Neural progenitor cell (in vitro differentiated cells): ENCODE measurements at regions not wholly inside any gene's neighbourhood (a gene's known extent, or its start where the extent isn't known, plus 50 kb on each side); places are given as distances from the start of the nearest gene placed in this dataset.

Source experiments
- DNase-seq: peaks from one replicate; pipeline ENCODE4 v3.0.0-alpha.2; 2016; ENCODE audit warnings: low spot score
- H2AFZ ChIP-seq: fragments of 200-600 bp; sonication (generic); replicated peaks from 2 replicates; pipeline ENCODE4 v1.6.1; 2016; ENCODE audit warnings: antibody characterized with exemption
- H3F3A ChIP-seq: fragments of 200-600 bp; sonication (generic); 2 replicates; pipeline ENCODE4 v1.6.1; 2016; ENCODE audit warnings: antibody characterized with exemption, low read depth
- H3K27ac ChIP-seq: fragments of 200-600 bp; sonication (generic); 2 replicates; pipeline ENCODE4 v1.5.1; 2016; ENCODE audit warnings: mild to moderate bottlenecking
- H3K27me3 ChIP-seq: fragments of 200-600 bp; sonication (generic); 2 replicates; pipeline ENCODE4 v1.6.1; 2016; ENCODE audit warnings: mild to moderate bottlenecking, moderate library complexity
- H3K36me3 ChIP-seq: fragments of 200-600 bp; sonication (generic); 2 replicates; pipeline ENCODE4 v1.5.1; 2016
- H3K4me1 ChIP-seq: fragments of 200-600 bp; sonication (generic); 2 replicates; pipeline ENCODE4 v1.6.1; 2016; ENCODE audit warnings: mixed run types
- H3K4me2 ChIP-seq: fragments of 200-600 bp; sonication (generic); 2 replicates; pipeline ENCODE4 v1.6.1; 2016
- H3K4me3 ChIP-seq: fragments of 200-600 bp; sonication (generic); 2 replicates; pipeline ENCODE4 v1.5.1; 2016
- H3K79me2 ChIP-seq: fragments of 200-600 bp; sonication (generic); 2 replicates; pipeline ENCODE4 v1.6.1; 2016; ENCODE audit warnings: low read depth
- H3K9ac ChIP-seq: fragments of 200-600 bp; sonication (generic); 2 replicates; pipeline ENCODE4 v1.6.1; 2016
- H3K9me3 ChIP-seq: fragments of 200-600 bp; sonication (generic); 2 replicates; pipeline ENCODE4 v1.5.1; 2016; ENCODE audit warnings: low read depth
- H4K20me1 ChIP-seq: fragments of 200-600 bp; sonication (generic); 2 replicates; pipeline ENCODE4 v1.6.1; 2016; ENCODE audit warnings: low read depth
- H3K27ac Mint-ChIP-seq: 3 replicates; pipeline ENCODE4 v1.8.0; 2021; ENCODE audit warnings: mixed read lengths
- H3K27me3 Mint-ChIP-seq: 2 replicates; pipeline ENCODE4 v1.8.0; 2022; ENCODE audit warnings: low read depth, mild to moderate bottlenecking, inconsistent platforms, moderate library complexity, mixed read lengths; ENCODE audit not compliant: insufficient read depth
- H3K36me3 Mint-ChIP-seq: 3 replicates; pipeline ENCODE4 v1.8.0; 2021; ENCODE audit warnings: mixed read lengths
- H3K4me1 Mint-ChIP-seq: 3 replicates; pipeline ENCODE4 v1.8.0; 2021; ENCODE audit warnings: mixed read lengths
- H3K4me3 Mint-ChIP-seq: 3 replicates; pipeline ENCODE4 v1.8.0; 2021; ENCODE audit warnings: mild to moderate bottlenecking, moderate library complexity, mixed read lengths
- H3K9me3 Mint-ChIP-seq: 3 replicates; pipeline ENCODE4 v1.8.0; 2020; ENCODE audit warnings: mixed read lengths
- CTCF ChIP-seq: fragments of 200-600 bp; sonication (generic); IDR thresholded peaks from 2 replicates; pipeline ENCODE4 v1.5.1; 2017; ENCODE audit warnings: antibody characterized with exemption, mild to moderate bottlenecking
- EZH2 ChIP-seq: fragments of 200-600 bp; sonication (generic); IDR thresholded peaks from 2 replicates; pipeline ENCODE4 v1.6.1; 2017; ENCODE audit warnings: antibody characterized with exemption, mild to moderate bottlenecking, moderate library complexity
- EZH2phosphoT487 ChIP-seq: fragments of 200-600 bp; sonication (generic); IDR thresholded peaks from 2 replicates; pipeline ENCODE4 v1.6.1; 2017; ENCODE audit warnings: antibody characterized with exemption

DNA sequence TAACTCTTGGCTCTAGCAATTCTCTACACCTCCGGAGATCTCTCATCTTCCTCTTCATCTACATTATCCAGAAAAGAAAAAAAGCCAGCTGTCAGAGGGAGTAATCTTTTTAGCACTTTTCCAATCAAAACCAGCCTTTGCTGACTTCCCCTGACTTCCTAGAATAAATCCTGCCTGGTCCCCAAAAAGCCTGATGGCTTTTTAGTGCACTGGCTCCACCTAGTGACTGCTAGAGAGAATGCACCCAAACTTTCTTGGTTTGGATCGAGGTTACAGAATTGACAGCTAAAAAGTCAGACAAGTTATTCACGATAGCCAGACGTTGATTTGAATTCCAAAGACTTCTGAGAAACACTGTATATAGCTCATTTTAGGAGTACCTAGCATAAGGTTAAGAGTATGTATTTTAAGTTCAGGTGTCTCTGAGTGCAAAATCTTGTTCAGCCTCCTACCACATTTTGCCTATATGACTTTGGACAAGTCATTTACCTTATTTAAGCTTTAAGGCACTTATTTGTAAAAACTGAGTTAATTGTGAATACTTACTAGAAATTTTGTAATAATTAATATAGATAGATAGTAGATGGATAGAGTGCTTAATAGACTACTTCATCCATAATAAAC, 185.7 kb upstream of the GRIN2B start:
- Mint-ChIP-seq H3K4me3 (no peak overlapping the region), H3K36me3 (no peaks in the 10 kb centered on the region), H3K4me1 (peaks cover 6% of the 10 kb centered on the region), H3K27me3 (peaks cover 3% of the 10 kb centered on the region), H3K9me3 (peaks cover 5% of the 10 kb centered on the region), H3K27ac (no peak overlapping the region)
- Histone ChIP-seq H3K79me2 (no peaks in the 10 kb centered on the region), H3K27ac (no peak overlapping the region), H3F3A (no peaks in the 10 kb centered on the region), H3K4me3 (no peak overlapping the region), H3K27me3 (no peaks in the 10 kb centered on the region), H3K4me2 (no peak overlapping the region), H3K9ac (no peak overlapping the region), H3K36me3 (no peaks in the 10 kb centered on the region), H4K20me1 (no peaks in the 10 kb centered on the region), H2AFZ (peak overlapping the region; percentile 59), H3K9me3 (no peaks in the 10 kb centered on the region), H3K4me1 (no peaks in the 10 kb centered on the region)
- DNase-seq, result peak; percentile 71
- TF ChIP-seq EZH2, result no peak
- TF ChIP-seq EZH2phosphoT487, result no peak
- TF ChIP-seq CTCF, result peak; percentile 99

- H3K79me2 ChIP-seq, result no peaks in the 10 kb centered on the region
- no peak overlapping the region for H3K4me3 ChIP-seq
- Mint-ChIP-seq H3K4me1 (peaks cover 9% of the 10 kb centered on the region), H3K36me3 (no peaks in the 10 kb centered on the region), H3K9me3 (peaks cover 5% of the 10 kb centered on the region), H3K27me3 (no peaks in the 10 kb centered on the region), H3K27ac (peak overlapping the region; percentile 37), H3K4me3 (no peak overlapping the region)
- H3K9me3 ChIP-seq, result no peaks in the 10 kb centered on the region
- H3K27ac ChIP-seq, result no peak overlapping the region
- TF ChIP-seq CTCF (no peak), EZH2 (no peak), EZH2phosphoT487 (no peak)
- no peak overlapping the region for H3K9ac ChIP-seq
- no peaks in the 10 kb centered on the region for H3K36me3 ChIP-seq
- no peaks in the 10 kb centered on the region for H3F3A ChIP-seq
- DNase-seq, result no peak
- no peaks in the 10 kb centered on the region for H3K27me3 ChIP-seq
- no peak overlapping the region for H3K4me2 ChIP-seq
- peaks cover 3% of the 10 kb centered on the region for H3K4me1 ChIP-seq
- no peak overlapping the region for H2AFZ ChIP-seq
- H4K20me1 ChIP-seq, result no peaks in the 10 kb centered on the region
Observed at GRCh38 chr12:14169281-14169680, 187.9 kb upstream of the GRIN2B start.

DNA sequence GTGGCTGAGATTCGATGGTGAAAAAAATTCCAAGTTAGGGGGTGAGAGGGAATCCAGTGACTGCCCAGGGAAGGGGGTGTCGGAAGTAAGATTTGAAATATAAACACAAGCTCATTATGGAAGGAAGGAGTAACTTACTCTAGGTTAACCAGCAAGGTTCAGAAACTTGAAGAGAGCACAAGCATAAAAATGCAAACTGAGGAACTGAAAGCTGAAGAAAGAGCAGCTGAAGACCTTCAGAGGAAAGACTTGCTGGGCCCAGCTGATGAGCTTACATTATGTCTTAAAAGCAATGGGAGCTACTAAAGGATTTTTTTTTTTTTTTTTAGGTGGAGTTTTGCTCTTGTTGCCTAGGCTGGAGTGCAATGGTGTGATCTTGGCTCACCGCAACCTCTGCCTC, 189.7 kb upstream of the GRIN2B start:
- H3K9ac ChIP-seq, result no peak overlapping the region
- Mint-ChIP-seq H3K9me3 (peaks cover 5% of the 10 kb centered on the region), H3K27me3 (no peaks in the 10 kb centered on the region), H3K36me3 (no peaks in the 10 kb centered on the region), H3K4me1 (peaks cover 21% of the 10 kb centered on the region), H3K27ac (no peak overlapping the region), H3K4me3 (no peak overlapping the region)
- H3K4me3 ChIP-seq, result no peak overlapping the region
- no peak overlapping the region for H2AFZ ChIP-seq
- TF ChIP-seq CTCF (no peak), EZH2 (no peak), EZH2phosphoT487 (no peak)
- no peaks in the 10 kb centered on the region for H4K20me1 ChIP-seq
- no peaks in the 10 kb centered on the region for H3K79me2 ChIP-seq
- H3K4me1 ChIP-seq, result peaks cover 8% of the 10 kb centered on the region
- H3K27ac ChIP-seq, result no peak overlapping the region
- no peaks in the 10 kb centered on the region for H3K27me3 ChIP-seq
- no peak for DNase-seq
- H3K36me3 ChIP-seq, result no peaks in the 10 kb centered on the region
- no peaks in the 10 kb centered on the region for H3F3A ChIP-seq
- no peaks in the 10 kb centered on the region for H3K9me3 ChIP-seq
- no peak overlapping the region for H3K4me2 ChIP-seq
